ENCODE measurements at regions not wholly inside any gene's neighbourhood (a gene's known extent, or its start where the extent isn't known, plus 50 kb on each side); places are given as distances from the start of the nearest gene placed in this dataset.
A peak's percentile ranks its signal among the peaks of the same experiment; 100 is the strongest.

DNA sequence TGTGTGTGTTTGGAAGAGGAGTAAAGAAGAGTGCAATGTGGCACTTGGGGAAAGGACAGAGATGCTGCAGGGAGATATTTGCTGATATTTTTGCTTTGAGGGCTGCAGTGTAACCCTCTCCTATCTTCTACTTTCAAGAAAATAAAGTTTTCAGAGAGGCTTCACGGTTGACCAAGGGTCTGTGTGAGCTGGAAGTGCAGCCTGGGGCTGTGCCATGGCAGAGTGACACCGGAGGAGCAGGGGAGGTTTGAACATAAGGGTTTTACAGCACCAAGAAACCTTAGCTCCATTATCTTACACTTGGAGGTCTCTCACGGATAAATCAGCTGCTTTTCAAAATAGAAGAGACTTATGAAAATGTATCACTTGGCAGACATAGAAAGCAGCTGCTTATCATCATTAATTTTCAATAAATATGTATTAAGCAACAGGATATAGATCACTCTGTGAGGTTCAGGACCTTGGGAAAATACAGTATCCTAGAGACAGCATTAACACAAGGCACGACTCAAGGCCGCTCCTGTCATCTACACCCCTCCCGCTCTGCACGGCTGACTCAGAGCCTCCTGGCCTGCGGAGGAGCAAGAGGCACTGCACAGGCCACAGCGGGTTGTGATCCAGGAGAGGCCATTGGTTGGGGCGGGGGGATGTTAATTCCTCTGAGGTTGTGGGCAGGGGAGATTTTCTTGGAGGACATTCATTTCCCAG, 127.8 kb downstream of the COPS8 start:
- Histone ChIP-seq H3K4me3 (no peak overlapping the region), H3K4me1 (ENCODE audit: low read depth) (no peaks in the 10 kb centered on the region), H3K27ac (no peak overlapping the region), H3K9me3 (ENCODE audit: low read depth) (no peaks in the 10 kb centered on the region), H3K36me3 (no peaks in the 10 kb centered on the region), H3K27me3 (no peaks in the 10 kb centered on the region)
- no peak for TF ChIP-seq CTCF (IDR thresholded peaks at IDR 0.05; ENCODE audit: low read depth, low read length)
- peak in 1 of 2 donors; percentile 88 for DNase-seq (ENCODE audit: low read depth in 1 of 2, low spot score in 1 of 2)

DNA sequence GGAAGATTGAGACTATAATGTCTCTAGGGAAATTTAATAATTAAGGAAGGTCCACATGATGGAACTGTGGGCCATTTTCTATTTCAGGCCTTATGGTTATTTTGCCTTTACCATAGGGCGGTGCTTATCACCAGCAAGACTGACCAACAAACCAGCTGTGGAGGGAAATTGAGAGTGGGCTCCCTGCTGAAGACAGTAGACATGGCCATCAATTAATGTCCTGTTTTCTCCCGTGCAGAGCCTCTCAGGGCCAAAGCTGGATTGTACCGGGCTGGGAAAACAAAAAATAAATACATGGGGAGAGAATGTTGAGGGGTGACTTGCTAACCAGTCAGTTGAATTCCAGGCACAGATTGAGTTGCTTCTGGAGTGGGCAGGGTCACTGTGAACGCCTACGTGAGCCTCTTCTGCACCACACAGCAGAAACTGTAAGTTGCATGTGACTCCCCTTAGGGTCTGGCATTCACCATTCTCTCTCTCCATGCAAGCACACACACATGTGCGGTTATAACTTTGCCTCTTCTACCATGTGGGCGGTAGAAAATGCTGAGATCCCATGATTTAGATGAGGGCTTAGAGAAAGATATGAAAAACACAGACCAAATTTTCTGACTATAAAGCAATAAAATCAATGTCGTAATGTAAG, 128.5 kb downstream of the COPS8 start:
- Histone ChIP-seq H3K9me3 (ENCODE audit: low read depth) (no peaks in the 10 kb centered on the region), H3K4me1 (ENCODE audit: low read depth) (no peaks in the 10 kb centered on the region), H3K27ac (no peak overlapping the region), H3K36me3 (no peaks in the 10 kb centered on the region), H3K27me3 (no peaks in the 10 kb centered on the region), H3K4me3 (no peak overlapping the region)
- TF ChIP-seq CTCF (IDR thresholded peaks at IDR 0.05; ENCODE audit: low read depth, low read length) = no peak
- no peak for DNase-seq (ENCODE audit: low read depth in 1 of 2, low spot score in 1 of 2)

DNA sequence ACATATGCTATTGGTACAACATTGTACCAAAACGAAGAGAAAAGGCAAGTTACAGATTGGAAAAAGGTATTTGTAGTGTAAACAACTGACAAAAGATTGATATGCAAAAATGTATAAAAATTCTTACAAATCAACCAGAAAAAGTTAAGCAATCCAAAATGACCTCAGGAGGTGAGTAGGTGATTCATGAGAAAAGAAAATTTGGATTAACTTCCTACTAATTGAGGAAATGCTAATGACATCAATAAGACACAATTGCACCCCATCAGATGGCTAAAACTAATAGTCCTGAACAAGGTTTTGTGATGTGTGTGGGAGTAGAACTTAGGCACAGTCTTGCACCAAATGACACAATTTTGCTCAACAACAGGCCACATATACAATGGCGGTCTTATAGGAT, 129.3 kb downstream of the COPS8 start:
- H3K27ac ChIP-seq = no peak overlapping the region
- H3K4me3 ChIP-seq = no peak overlapping the region
- no peaks in the 10 kb centered on the region for H3K27me3 ChIP-seq
- no peak for DNase-seq (ENCODE audit: low read depth in 1 of 2, low spot score in 1 of 2)
- no peak for TF ChIP-seq CTCF (IDR thresholded peaks at IDR 0.05; ENCODE audit: low read depth, low read length)
- no peaks in the 10 kb centered on the region for H3K4me1 ChIP-seq (ENCODE audit: low read depth)
- H3K36me3 ChIP-seq = no peaks in the 10 kb centered on the region
- no peaks in the 10 kb centered on the region for H3K9me3 ChIP-seq (ENCODE audit: low read depth)

GRCh38 chr2:237217995-237218616, 132.4 kb downstream of the COPS8 start:
- no peaks in the 10 kb centered on the region for H3K36me3 ChIP-seq
- no peak overlapping the region for H3K4me3 ChIP-seq
- H3K27me3 ChIP-seq = no peaks in the 10 kb centered on the region
- TF ChIP-seq CTCF (IDR thresholded peaks at IDR 0.05; ENCODE audit: low read depth, low read length) = no peak
- H3K27ac ChIP-seq = no peak overlapping the region
- no peaks in the 10 kb centered on the region for H3K4me1 ChIP-seq (ENCODE audit: low read depth)
- no peaks in the 10 kb centered on the region for H3K9me3 ChIP-seq (ENCODE audit: low read depth)
- DNase-seq (ENCODE audit: low read depth in 1 of 2, low spot score in 1 of 2) = no peak

- Histone ChIP-seq H3K9me3 (ENCODE audit: low read depth) (no peaks in the 10 kb centered on the region), H3K4me1 (ENCODE audit: low read depth) (no peaks in the 10 kb centered on the region), H3K4me3 (no peak overlapping the region), H3K27ac (no peak overlapping the region), H3K27me3 (no peaks in the 10 kb centered on the region), H3K36me3 (no peaks in the 10 kb centered on the region)
- DNase-seq (ENCODE audit: low read depth in 1 of 2, low spot score in 1 of 2) = no peak
- TF ChIP-seq CTCF (IDR thresholded peaks at IDR 0.05; ENCODE audit: low read depth, low read length) = no peak
These were observed 133.1 kb downstream of the COPS8 start for GRCh38 chr2:237218756-237219155.

Measured in cardiac muscle cell (in vitro differentiated cells and primary cell).